ENCODE measurements at regions not wholly inside any gene's neighbourhood (a gene's known extent, or its start where the extent isn't known, plus 50 kb on each side); places are given as distances from the start of the nearest gene placed in this dataset.

- in situ Hi-C loops (cut with HindIII; ENCODE audit: low pct_unique_long_range_greater_than_20kb, low sequenced_read_pairs) (no loop called here), intact Hi-C loops (cut with micrococcal nuclease; ENCODE audit: unreplicated experiment) (loop anchor here (10.0 kb wide), 2 partner anchors 813 to 1663 kb away; no protein-coding TSS in a partner anchor)
- Histone ChIP-seq H3K4me1 (ENCODE audit: control insufficient read depth, insufficient read depth, low read length) (peaks cover 10% of the 10 kb centered on the region; the same call in 1 of the 2 replicates), H3K27ac (ENCODE audit: low read length) (no peak overlapping the region), H3K4me3 (ENCODE audit: low read depth in 2 of 2, low read length in 2 of 2) (no peak overlapping the region), H3K36me3 (ENCODE audit: control insufficient read depth, insufficient read depth, low read length) (no peaks in the 10 kb centered on the region), H3K9me3 (ENCODE audit: control insufficient read depth, insufficient read depth, low read depth, low read length) (no peaks in the 10 kb centered on the region), H3K27me3 (ENCODE audit: control insufficient read depth, insufficient read depth, low read length) (no peaks in the 10 kb centered on the region)
- DNase-seq (ENCODE audit: low read depth, low spot score) (no peak), ATAC-seq (no peak)
- POLR2A ChIA-PET: no interaction called here
- CTCF ChIA-PET: no interaction called here
- TF ChIP-seq CTCF (IDR thresholded peaks at IDR 0.05) (no peak), REST (IDR thresholded peaks at IDR 0.05; ENCODE audit: insufficient read depth in 1 of 2, low read depth in 2 of 2, low read length in 1 of 2) (no peak), SIN3A (IDR thresholded peaks at IDR 0.05; ENCODE audit: borderline replicate concordance, insufficient read depth, low read depth, low read length) (no peak), POLR2AphosphoS5 (IDR thresholded peaks at IDR 0.05; ENCODE audit: low read depth, low read length) (no peak), TCF7L2 (IDR thresholded peaks at IDR 0.05; ENCODE audit: low read depth, low read length) (no peak)
- BruUV-seq (replicated peaks): no TSS peak
Measured at GRCh38 chr20:11277858-11278257, 604.1 kb upstream of the JAG1 start.

- in situ Hi-C loops (cut with HindIII; ENCODE audit: low pct_unique_long_range_greater_than_20kb, low sequenced_read_pairs): no loop called here
- ChIA-PET POLR2A (no interaction called here), CTCF (no interaction called here)
- no TSS peak for BruUV-seq (replicated peaks)
- no peak for DNase-seq (ENCODE audit: low read depth, low spot score)
- H3K27ac ChIP-seq (ENCODE audit: low read length): no peak overlapping the region
- ATAC-seq: no peak
- no peak for TF ChIP-seq TCF7L2 (IDR thresholded peaks at IDR 0.05; ENCODE audit: low read depth, low read length)
- no peak for TF ChIP-seq POLR2AphosphoS5 (IDR thresholded peaks at IDR 0.05; ENCODE audit: low read depth, low read length)
- TF ChIP-seq CTCF (IDR thresholded peaks at IDR 0.05): no peak
- no peak for TF ChIP-seq SIN3A (IDR thresholded peaks at IDR 0.05; ENCODE audit: borderline replicate concordance, insufficient read depth, low read depth, low read length)
- TF ChIP-seq REST (IDR thresholded peaks at IDR 0.05; ENCODE audit: insufficient read depth in 1 of 2, low read depth in 2 of 2, low read length in 1 of 2): no peak
- peaks cover 10% of the 10 kb centered on the region; the same call in 1 of the 2 replicates for H3K4me1 ChIP-seq (ENCODE audit: control insufficient read depth, insufficient read depth, low read length)
- intact Hi-C loops (cut with micrococcal nuclease; ENCODE audit: unreplicated experiment): loop anchor here (10.0 kb wide), 2 partner anchors 814 to 1664 kb away; no protein-coding TSS in a partner anchor
- H3K36me3 ChIP-seq (ENCODE audit: control insufficient read depth, insufficient read depth, low read length): no peaks in the 10 kb centered on the region
- no peaks in the 10 kb centered on the region for H3K9me3 ChIP-seq (ENCODE audit: control insufficient read depth, insufficient read depth, low read depth, low read length)
- no peaks in the 10 kb centered on the region for H3K27me3 ChIP-seq (ENCODE audit: control insufficient read depth, insufficient read depth, low read length)
- H3K4me3 ChIP-seq (ENCODE audit: low read depth in 2 of 2, low read length in 2 of 2): no peak overlapping the region
Measured at GRCh38 chr20:11278461-11278860, 604.7 kb upstream of the JAG1 start.

Data from Panc1 (cell line).